GM13977 (cell line): ENCODE measurements at regions not wholly inside any gene's neighbourhood (a gene's known extent, or its start where the extent isn't known, plus 50 kb on each side); places are given as distances from the start of the nearest gene placed in this dataset.
"Not testable (repeated sequence)": the region's sequence is repeated elsewhere in the genome, so short reads cannot be mapped to it uniquely, and the experiment has no call there.

Experiments
- DNase-seq: peaks from one replicate; pipeline ENCODE4 v3.0.0; 2012; ENCODE audit warnings: low spot score
- in situ Hi-C: fragments of 300-500 bp; cut with MboI; formaldehyde crosslinking; loops from one replicate; pipeline ENCODE4 v1.12.0; 2022; ENCODE audit warnings: low sequenced_read_pairs, low pct_unique_long_range_greater_than_20kb, mixed read lengths, inconsistent platforms; ENCODE audit not compliant: unreplicated experiment
- TF ChIP-seq, protein P1 (sequence below): IDR thresholded peaks from 2 replicates; pipeline ENCODE4 v1.5.1; 2012; ENCODE audit warnings: mild to moderate bottlenecking, control low read depth; ENCODE audit not compliant: insufficient read depth; ENCODE audit errors: extremely low read depth, missing control alignments

DNA sequence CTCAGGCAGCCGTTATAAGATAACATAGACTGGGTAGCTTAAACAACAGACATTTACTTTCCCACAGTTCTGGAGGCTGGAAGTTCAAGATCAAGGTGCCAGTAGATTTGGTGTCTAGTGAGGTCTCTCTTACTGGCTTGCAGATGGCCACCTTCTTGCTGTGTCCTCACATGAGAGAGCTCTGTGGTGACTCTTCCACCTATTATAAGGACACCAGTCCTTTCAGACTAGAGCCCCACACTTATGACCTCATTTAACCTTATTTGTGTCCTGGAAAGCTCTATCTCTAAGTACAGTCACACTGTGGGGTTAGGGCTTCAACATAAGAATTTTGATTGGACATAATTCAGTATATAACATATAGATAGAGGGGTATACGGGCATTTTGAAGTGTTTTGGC is 245.0 kb downstream of the UTRN start:
- no peak for DNase-seq
- TF ChIP-seq, protein P1, sequence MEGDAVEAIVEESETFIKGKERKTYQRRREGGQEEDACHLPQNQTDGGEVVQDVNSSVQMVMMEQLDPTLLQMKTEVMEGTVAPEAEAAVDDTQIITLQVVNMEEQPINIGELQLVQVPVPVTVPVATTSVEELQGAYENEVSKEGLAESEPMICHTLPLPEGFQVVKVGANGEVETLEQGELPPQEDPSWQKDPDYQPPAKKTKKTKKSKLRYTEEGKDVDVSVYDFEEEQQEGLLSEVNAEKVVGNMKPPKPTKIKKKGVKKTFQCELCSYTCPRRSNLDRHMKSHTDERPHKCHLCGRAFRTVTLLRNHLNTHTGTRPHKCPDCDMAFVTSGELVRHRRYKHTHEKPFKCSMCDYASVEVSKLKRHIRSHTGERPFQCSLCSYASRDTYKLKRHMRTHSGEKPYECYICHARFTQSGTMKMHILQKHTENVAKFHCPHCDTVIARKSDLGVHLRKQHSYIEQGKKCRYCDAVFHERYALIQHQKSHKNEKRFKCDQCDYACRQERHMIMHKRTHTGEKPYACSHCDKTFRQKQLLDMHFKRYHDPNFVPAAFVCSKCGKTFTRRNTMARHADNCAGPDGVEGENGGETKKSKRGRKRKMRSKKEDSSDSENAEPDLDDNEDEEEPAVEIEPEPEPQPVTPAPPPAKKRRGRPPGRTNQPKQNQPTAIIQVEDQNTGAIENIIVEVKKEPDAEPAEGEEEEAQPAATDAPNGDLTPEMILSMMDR: no peak
- in situ Hi-C loops: no loop called here

DNA sequence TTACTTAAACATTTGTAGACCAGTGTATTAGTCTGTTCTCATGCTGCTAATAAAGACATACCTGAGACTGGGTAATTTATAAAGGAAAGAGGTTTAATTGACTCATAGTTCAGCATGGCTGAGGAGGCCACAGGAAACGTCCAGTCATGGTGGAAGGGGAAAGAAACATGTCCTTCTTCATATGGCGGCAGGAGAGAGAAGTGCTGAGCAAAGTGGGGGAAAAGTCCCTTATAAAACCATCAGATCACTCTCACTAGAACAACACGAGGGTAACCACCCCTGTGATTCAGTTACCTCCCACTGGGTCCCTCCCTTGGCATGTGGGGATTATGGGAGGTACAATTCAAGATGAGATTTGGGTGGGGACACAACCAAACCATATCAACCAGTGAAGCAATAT is 247.1 kb downstream of the UTRN start:
- in situ Hi-C loops, DNase-seq: not testable (repeated sequence)

DNA sequence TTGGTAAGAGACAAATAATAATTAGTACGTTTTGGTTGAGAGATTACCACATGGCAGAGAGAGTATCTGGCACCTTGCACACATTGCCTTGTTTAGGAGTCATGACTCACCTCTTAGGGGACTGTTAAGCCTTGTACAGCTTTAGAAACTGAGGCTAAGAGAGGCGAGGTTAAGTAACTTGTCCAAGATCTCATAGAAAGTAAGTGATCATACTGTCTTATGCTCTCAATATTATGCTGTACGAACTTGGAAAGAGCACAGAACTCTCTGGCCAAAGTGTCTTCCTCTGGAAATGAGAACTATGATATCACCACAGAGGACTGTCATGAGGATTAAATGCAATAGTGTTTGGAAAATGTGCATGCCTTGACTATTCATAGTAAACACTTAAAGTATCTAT is 249.0 kb downstream of the UTRN start:
- in situ Hi-C loops: no loop called here
- TF ChIP-seq, protein P1: no peak
- DNase-seq: no peak

DNA sequence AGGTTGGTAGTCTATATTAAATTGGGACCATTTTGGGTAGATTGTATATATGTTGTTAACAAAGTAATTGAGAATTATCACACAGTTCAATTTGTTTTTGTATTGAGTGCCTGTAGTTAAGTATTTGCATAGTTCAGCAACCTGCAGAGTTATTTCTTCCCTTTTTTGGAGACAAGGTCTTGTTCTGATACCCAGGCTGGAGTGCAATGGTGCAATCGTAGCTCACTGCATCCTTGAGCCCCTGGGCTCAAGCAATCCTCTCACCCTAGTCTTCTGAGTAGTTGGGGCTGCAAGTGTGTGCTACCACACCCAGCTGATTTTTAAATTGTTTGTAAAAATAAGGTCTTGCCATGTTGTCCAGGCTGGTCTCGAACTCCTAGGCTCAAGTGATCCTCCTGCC is 250.5 kb downstream of the UTRN start:
- TF ChIP-seq, protein P1: no peak
- in situ Hi-C loops: no loop called here
- no peak for DNase-seq

DNA sequence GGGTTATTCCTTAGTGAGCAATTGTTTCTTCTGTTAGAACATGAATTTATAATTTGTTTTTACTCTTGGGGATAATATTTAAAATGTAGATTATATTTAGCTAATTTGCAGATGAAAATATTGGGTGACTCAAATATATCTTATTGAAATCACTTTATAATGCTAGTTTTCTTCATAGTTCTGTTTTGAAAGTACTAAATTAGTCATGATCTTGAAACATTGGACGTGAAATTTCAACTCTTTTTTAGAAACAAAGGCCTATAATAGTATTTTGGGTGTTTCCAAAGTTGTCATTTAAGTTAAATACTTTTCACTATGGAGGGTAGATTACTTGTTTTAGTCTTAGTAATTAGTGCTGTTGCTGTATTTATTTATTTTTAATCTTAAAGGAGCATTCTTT is 250.9 kb downstream of the UTRN start:
- no peak for DNase-seq
- in situ Hi-C loops: no loop called here
- TF ChIP-seq, protein P1: no peak

DNA sequence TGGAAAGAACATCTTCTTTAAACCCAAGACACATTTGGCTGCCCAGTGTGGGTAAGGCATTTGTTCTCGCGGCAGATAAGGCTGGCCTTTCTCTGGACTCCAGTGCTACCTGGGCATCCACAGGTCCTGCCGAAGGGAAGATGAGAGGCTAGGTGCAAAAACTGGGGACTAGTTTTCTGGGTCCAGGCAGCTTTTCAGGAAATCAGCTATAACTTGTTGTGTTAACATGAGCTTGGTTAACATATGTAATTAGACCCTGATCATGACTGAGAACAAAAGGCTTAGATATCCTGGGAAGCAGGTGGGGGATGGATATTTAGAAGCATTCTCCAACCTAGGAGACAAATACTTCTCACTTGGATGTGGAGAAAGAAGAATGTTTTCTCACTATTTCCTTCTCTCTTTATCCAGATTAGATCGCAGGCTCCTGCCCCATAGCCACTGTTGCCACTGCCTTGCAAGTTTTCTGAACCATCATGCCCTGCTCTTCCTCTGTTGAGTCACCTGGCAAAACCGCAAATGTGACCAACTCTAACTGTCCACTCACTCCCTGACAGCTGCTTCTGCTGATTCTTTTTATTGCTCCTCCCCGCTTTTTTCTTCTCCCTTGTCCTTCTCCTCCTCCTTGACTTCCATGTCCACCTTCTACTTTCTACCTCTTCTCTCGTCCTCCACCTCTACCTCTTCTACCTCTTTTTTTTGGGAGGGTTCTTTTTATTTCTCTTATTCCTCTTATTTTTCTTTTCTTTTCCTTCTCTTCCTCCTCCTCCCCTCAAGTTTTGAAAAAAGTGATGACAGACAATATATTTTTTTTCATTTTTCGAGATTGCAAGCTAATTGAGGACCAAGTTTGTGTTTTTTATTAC is 258.1 kb downstream of the UTRN start:
- DNase-seq: no peak
- TF ChIP-seq, protein P1: no peak
- in situ Hi-C loops: no loop called here

DNA sequence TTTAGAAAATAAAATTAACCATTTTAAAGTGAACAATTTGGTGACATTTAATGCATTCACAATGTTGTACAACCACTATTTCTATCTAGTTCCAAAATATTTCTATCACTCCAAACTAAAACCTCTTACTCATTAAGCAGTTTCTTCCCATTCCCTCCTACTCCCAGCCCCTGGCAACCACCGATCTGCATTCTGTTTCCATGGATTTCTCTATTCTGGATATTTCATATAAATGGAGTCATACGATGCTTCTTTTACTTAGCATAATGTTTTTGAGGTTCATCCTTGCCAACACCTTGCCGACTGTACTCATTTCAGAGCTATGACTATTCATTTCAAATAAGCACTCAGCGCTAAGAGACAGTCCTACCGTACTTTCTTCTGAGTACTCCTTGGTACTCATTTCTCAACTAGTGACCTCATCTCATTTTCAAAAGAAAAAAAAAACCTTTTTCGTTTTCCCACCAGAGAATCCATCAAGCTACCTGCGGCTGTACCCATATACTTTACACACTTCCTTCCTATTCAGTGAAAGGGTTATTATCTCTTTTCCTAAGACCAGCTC is 259.2 kb downstream of the UTRN start:
- TF ChIP-seq, protein P1: no peak
- peak; percentile 17 for DNase-seq
- in situ Hi-C loops: no loop called here
